H9 (cell line): ENCODE measurements at regions not wholly inside any gene's neighbourhood (a gene's known extent, or its start where the extent isn't known, plus 50 kb on each side); places are given as distances from the start of the nearest gene placed in this dataset.

ENCODE experiments used
- DNase-seq: peaks from one replicate; pipeline ENCODE4 v3.0.0-alpha.2; 2017
- H2AFZ ChIP-seq: one replicate; pipeline ENCODE4 v1.6.1; 2013; ENCODE audit warnings: mild to moderate bottlenecking, low read length, control low read depth, moderate library complexity
- H2AK5ac ChIP-seq: 2 replicates; pipeline ENCODE4 v1.6.1; 2013; ENCODE audit warnings: low read length, control low read depth, mixed read lengths; ENCODE audit not compliant: insufficient read length
- H2BK120ac ChIP-seq: one replicate; pipeline ENCODE4 v1.6.1; 2013; ENCODE audit warnings: low read depth, mild to moderate bottlenecking, low read length, control low read depth, inconsistent platforms; ENCODE audit not compliant: poor library complexity, severe bottlenecking
- H2BK12ac ChIP-seq: 2 replicates; pipeline ENCODE4 v1.6.1; 2013; ENCODE audit warnings: low read length, control low read depth, mixed read lengths, low read depth; ENCODE audit not compliant: insufficient read length
- H2BK15ac ChIP-seq: 2 replicates; pipeline ENCODE4 v1.6.1; 2013; ENCODE audit warnings: low read depth, low read length, control low read depth
- H2BK20ac ChIP-seq: one replicate; pipeline ENCODE4 v1.6.1; 2013; ENCODE audit warnings: low read depth, mild to moderate bottlenecking, low read length, control low read depth, inconsistent platforms; ENCODE audit not compliant: poor library complexity, severe bottlenecking
- H2BK5ac ChIP-seq: 2 replicates; pipeline ENCODE4 v1.6.1; 2013; ENCODE audit warnings: low read length, control low read depth, mixed read lengths; ENCODE audit not compliant: insufficient read length
- H3K14ac ChIP-seq: 2 replicates; pipeline ENCODE4 v1.6.1; 2013; ENCODE audit warnings: low read length, control low read depth; ENCODE audit not compliant: insufficient read depth
- H3K18ac ChIP-seq: 2 replicates; pipeline ENCODE4 v1.6.1; 2013; ENCODE audit warnings: low read depth, mild to moderate bottlenecking, mixed read lengths, low read length, control low read depth; ENCODE audit not compliant: insufficient read length
- H3K23ac ChIP-seq: 2 replicates; pipeline ENCODE4 v1.6.1; 2013; ENCODE audit warnings: low read length, control low read depth, mixed read lengths, low read depth; ENCODE audit not compliant: insufficient read length
- H3K23me2 ChIP-seq: 2 replicates; pipeline ENCODE4 v1.6.1; 2013; ENCODE audit warnings: low read depth, mild to moderate bottlenecking, mixed read lengths, low read length, control low read depth; ENCODE audit not compliant: insufficient read length, poor library complexity, severe bottlenecking
- H3K27ac ChIP-seq: 2 replicates; pipeline ENCODE4 v1.5.1; 2013; ENCODE audit warnings: low read length, control low read depth, mixed read lengths, low read depth; ENCODE audit not compliant: insufficient read length
- H3K27me3 ChIP-seq: 2 replicates; pipeline ENCODE4 v1.6.1; 2013; ENCODE audit warnings: low read length, control low read depth, inconsistent platforms; ENCODE audit not compliant: insufficient read depth
- H3K4ac ChIP-seq: 2 replicates; pipeline ENCODE4 v1.6.1; 2013; ENCODE audit warnings: low read depth, mild to moderate bottlenecking, control low read depth, inconsistent platforms, low read length, moderate library complexity
- H3K4me1 ChIP-seq: 2 replicates; pipeline ENCODE4 v1.6.1; 2013; ENCODE audit warnings: low read length, control low read depth, inconsistent platforms; ENCODE audit not compliant: insufficient read depth
- H3K4me2 ChIP-seq: 2 replicates; pipeline ENCODE4 v1.6.1; 2013; ENCODE audit warnings: low read length, control low read depth, mixed read lengths; ENCODE audit not compliant: insufficient read length, insufficient read depth
- H3K56ac ChIP-seq: 2 replicates; pipeline ENCODE4 v1.6.1; 2013; ENCODE audit warnings: low read depth, mild to moderate bottlenecking, mixed read lengths, low read length, control low read depth; ENCODE audit not compliant: insufficient read length
- H3K79me1 ChIP-seq: 2 replicates; pipeline ENCODE4 v1.6.1; 2013; ENCODE audit warnings: low read depth, mild to moderate bottlenecking, moderate library complexity, low read length, control low read depth, inconsistent platforms; ENCODE audit not compliant: insufficient read depth, poor library complexity, severe bottlenecking
- H3K79me2 ChIP-seq: 2 replicates; pipeline ENCODE4 v1.6.1; 2013; ENCODE audit warnings: low read length, control low read depth, inconsistent platforms; ENCODE audit not compliant: insufficient read depth
- H3K9ac ChIP-seq: 2 replicates; pipeline ENCODE4 v1.6.1; 2013; ENCODE audit warnings: low read length, control low read depth, mixed read lengths; ENCODE audit not compliant: insufficient read length; ENCODE audit errors: extremely low read depth
- H3K9me3 ChIP-seq: one replicate; pipeline ENCODE4 v1.6.1; 2013; ENCODE audit warnings: low read depth, low read length, inconsistent platforms; ENCODE audit not compliant: control insufficient read depth
- H3T11ph ChIP-seq: one replicate; pipeline ENCODE4 v1.6.1; 2013; ENCODE audit warnings: mild to moderate bottlenecking, low read length, control low read depth, inconsistent platforms
- H4K20me1 ChIP-seq: one replicate; pipeline ENCODE4 v1.6.1; 2013; ENCODE audit not compliant: control insufficient read depth, insufficient read length, insufficient read depth
- H4K5ac ChIP-seq: 2 replicates; pipeline ENCODE4 v1.6.1; 2013; ENCODE audit warnings: low read depth, mild to moderate bottlenecking, mixed read lengths, low read length, control low read depth; ENCODE audit not compliant: insufficient read length
- H4K8ac ChIP-seq: replicated peaks from 2 replicates; pipeline ENCODE4 v1.6.1; 2013; ENCODE audit warnings: low read length, control low read depth, mixed read lengths, low read depth; ENCODE audit not compliant: insufficient read length
- H4K91ac ChIP-seq: 2 replicates; pipeline ENCODE4 v1.6.1; 2013; ENCODE audit warnings: low read depth, mild to moderate bottlenecking, moderate library complexity, mixed read lengths, low read length, control low read depth; ENCODE audit not compliant: insufficient read length
- H3K27ac Mint-ChIP-seq, 3 experiments: 2 replicates in 2 of 3; 3 replicates in 1 of 3; pipeline ENCODE4 v1.8.0; 2020 to 2021; ENCODE audit warnings: mixed read lengths in 3 of 3, mild to moderate bottlenecking in 1 of 3, moderate library complexity in 1 of 3
- H3K27me3 Mint-ChIP-seq: 2 replicates; pipeline ENCODE4 v1.8.0; 2021; ENCODE audit warnings: low read depth, mild to moderate bottlenecking, moderate library complexity, mixed read lengths
- H3K36me3 Mint-ChIP-seq, 3 experiments: 2 replicates in 2 of 3; 3 replicates in 1 of 3; pipeline ENCODE4 v1.8.0; 2020 to 2021; ENCODE audit warnings: low read depth in 3 of 3, mixed read lengths in 3 of 3; ENCODE audit not compliant: insufficient read depth in 1 of 3
- H3K4me1 Mint-ChIP-seq, 2 experiments: 2 replicates each; pipeline ENCODE4 v1.8.0; 2020; ENCODE audit warnings: mixed read lengths in 2 of 2
- H3K4me3 Mint-ChIP-seq, 2 experiments: 2 replicates in 1 of 2; 3 replicates in 1 of 2; pipeline ENCODE4 v1.8.0; 2020 to 2021; ENCODE audit warnings: mild to moderate bottlenecking in 2 of 2, mixed read lengths in 2 of 2, moderate library complexity in 1 of 2
- H3K9me3 Mint-ChIP-seq, 2 experiments: 2 replicates in 1 of 2; 3 replicates in 1 of 2; pipeline ENCODE4 v1.8.0; 2020; ENCODE audit warnings: mild to moderate bottlenecking in 2 of 2, mixed read lengths in 2 of 2, moderate library complexity in 1 of 2
- WGBS: extraction: QIAGEN DNeasy Blood & Tissue Kit; methylation state at CpG from one replicate; pipeline ENCODE4 v1.1.7; 2013; ENCODE audit warnings: missing lambda C conversion rate, low lambda C conversion rate, mixed read lengths; ENCODE audit not compliant: insufficient read length; ENCODE audit errors: extremely low coverage; 5-methylcytosine and 5-hydroxymethylcytosine counted together
- TF ChIP-seq, protein P1 (sequence below): fragments of 200-600 bp; sonication (generic); conservative IDR thresholded peaks from 3 replicates; pipeline ENCODE4 v1.8.0; 2021; ENCODE audit warnings: antibody characterized with exemption, mild to moderate bottlenecking

DNA sequence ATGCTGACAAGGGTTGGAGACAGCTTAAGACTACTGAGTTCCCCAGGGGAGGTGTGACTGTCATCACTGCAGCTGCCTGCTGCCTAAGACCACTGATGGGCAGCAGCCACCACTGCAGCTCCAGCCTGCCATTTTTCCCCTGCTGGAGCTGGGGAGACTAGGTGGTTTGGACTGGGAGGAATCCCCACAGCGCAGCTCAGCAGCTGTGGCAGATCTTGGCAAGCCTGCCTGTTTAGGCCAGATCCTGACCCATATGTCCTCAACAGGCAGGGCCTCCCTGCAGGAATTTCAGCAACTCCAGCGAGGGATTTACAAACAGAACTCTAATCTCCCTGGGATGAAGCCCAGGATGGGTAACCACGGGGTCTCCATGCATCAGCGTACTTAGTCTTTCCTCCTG lies 356.4 kb upstream of the TOM1L1 start:
- Histone ChIP-seq H3T11ph (no peak overlapping the region), H3K27me3 (no peaks in the 10 kb centered on the region), H3K23ac (no peak overlapping the region), H2BK5ac (no peak overlapping the region), H3K18ac (no peak overlapping the region), H3K79me2 (no peaks in the 10 kb centered on the region), H3K14ac (no peak overlapping the region), H3K56ac (no peak overlapping the region), H2AFZ (no peak overlapping the region), H4K8ac (no peak overlapping the region), H2BK20ac (no peak overlapping the region), H3K27ac (no peak overlapping the region), H3K4me1 (no peaks in the 10 kb centered on the region), H3K4me2 (no peak overlapping the region), H2BK15ac (no peak overlapping the region), H2BK120ac (no peak overlapping the region), H3K9ac (no peak overlapping the region), H4K91ac (no peak overlapping the region), H3K4ac (no peak overlapping the region), H3K79me1 (no peaks in the 10 kb centered on the region), H2BK12ac (no peak overlapping the region), H2AK5ac (no peak overlapping the region), H3K23me2 (no peaks in the 10 kb centered on the region), H3K9me3 (no peaks in the 10 kb centered on the region), H4K20me1 (no peaks in the 10 kb centered on the region), H4K5ac (no peak overlapping the region)
- TF ChIP-seq, protein P1, sequence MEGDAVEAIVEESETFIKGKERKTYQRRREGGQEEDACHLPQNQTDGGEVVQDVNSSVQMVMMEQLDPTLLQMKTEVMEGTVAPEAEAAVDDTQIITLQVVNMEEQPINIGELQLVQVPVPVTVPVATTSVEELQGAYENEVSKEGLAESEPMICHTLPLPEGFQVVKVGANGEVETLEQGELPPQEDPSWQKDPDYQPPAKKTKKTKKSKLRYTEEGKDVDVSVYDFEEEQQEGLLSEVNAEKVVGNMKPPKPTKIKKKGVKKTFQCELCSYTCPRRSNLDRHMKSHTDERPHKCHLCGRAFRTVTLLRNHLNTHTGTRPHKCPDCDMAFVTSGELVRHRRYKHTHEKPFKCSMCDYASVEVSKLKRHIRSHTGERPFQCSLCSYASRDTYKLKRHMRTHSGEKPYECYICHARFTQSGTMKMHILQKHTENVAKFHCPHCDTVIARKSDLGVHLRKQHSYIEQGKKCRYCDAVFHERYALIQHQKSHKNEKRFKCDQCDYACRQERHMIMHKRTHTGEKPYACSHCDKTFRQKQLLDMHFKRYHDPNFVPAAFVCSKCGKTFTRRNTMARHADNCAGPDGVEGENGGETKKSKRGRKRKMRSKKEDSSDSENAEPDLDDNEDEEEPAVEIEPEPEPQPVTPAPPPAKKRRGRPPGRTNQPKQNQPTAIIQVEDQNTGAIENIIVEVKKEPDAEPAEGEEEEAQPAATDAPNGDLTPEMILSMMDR = peak; percentile 59
- Mint-ChIP-seq H3K9me3 (no peaks in the 10 kb centered on the region; a peak in 2 of 5 replicates), H3K27me3 (no peaks in the 10 kb centered on the region), H3K27ac (0 out of 7 replicates have a peak overlapping the region, but pooled peaks of 1 of the 3 experiments have one; percentile 69), H3K36me3 (peaks cover 0 to 7% (median 0%) of the 10 kb centered on the region in 3 experiments; a peak in 2 of 7 replicates), H3K4me1 (peaks cover 10 to 11% of the 10 kb centered on the region in 2 experiments), H3K4me3 (no peak overlapping the region)
- no CpG with 5 or more reads among the region's 4 CpGs for WGBS
- DNase-seq = peak; percentile 87
